Activated CD8-positive, alpha-beta T cell treated with anti-CD3 and anti-CD28 coated beads for 36 hours (primary cell): ENCODE measurements at regions not wholly inside any gene's neighbourhood (a gene's known extent, or its start where the extent isn't known, plus 50 kb on each side); places are given as distances from the start of the nearest gene placed in this dataset.

Experiments used
- ATAC-seq: fragments of 200-7000 bp; cut with Tn5 transposase; one replicate; pipeline ENCODE4 v1.10.0; 2021; ENCODE audit warnings: mild to moderate bottlenecking, moderate library complexity
- CTCF ChIA-PET: fragments of 350-600 bp; sonication (Branson Sonifier 250); formaldehyde crosslinking; loops from one replicate; lab custom pipeline; 2021; ENCODE audit warnings: antibody characterized with exemption; lab: Charles Lee
- POLR2A ChIA-PET: fragments of 350-600 bp; sonication (Branson Sonifier 250); formaldehyde crosslinking; loops from one replicate; lab custom pipeline; 2021; ENCODE audit warnings: antibody characterized with exemption; lab: Charles Lee
- DNase-seq: peaks from one replicate; pipeline ENCODE4 v3.0.0-alpha.2; 2020
- H3K27ac Mint-ChIP-seq: one replicate; pipeline ENCODE4 v1.8.0; 2021; ENCODE audit warnings: mild to moderate bottlenecking, mixed read lengths
- H3K27me3 Mint-ChIP-seq: one replicate; pipeline ENCODE4 v1.8.0; 2021; ENCODE audit warnings: mixed read lengths
- H3K36me3 Mint-ChIP-seq: one replicate; pipeline ENCODE4 v1.8.0; 2021; ENCODE audit warnings: low read depth, mixed read lengths
- H3K4me1 Mint-ChIP-seq: one replicate; pipeline ENCODE4 v1.8.0; 2021; ENCODE audit warnings: low read depth, mixed read lengths
- H3K4me3 Mint-ChIP-seq: one replicate; pipeline ENCODE4 v1.8.0; 2021; ENCODE audit warnings: mild to moderate bottlenecking, moderate library complexity, mixed read lengths
- H3K9me3 Mint-ChIP-seq: one replicate; pipeline ENCODE4 v1.8.0; 2021; ENCODE audit warnings: mixed read lengths
- intact Hi-C: fragments of 100-400 bp; cut with micrococcal nuclease; formaldehyde crosslinking; loops from one replicate; pipeline ENCODE4 v1.10.0; 2022
- TF ChIP-seq, protein P1 (sequence below): fragments of 200-600 bp; IDR thresholded peaks from one replicate; pipeline ENCODE4 v1.8.0; 2022; ENCODE audit warnings: antibody characterized with exemption, mild to moderate bottlenecking

DNA sequence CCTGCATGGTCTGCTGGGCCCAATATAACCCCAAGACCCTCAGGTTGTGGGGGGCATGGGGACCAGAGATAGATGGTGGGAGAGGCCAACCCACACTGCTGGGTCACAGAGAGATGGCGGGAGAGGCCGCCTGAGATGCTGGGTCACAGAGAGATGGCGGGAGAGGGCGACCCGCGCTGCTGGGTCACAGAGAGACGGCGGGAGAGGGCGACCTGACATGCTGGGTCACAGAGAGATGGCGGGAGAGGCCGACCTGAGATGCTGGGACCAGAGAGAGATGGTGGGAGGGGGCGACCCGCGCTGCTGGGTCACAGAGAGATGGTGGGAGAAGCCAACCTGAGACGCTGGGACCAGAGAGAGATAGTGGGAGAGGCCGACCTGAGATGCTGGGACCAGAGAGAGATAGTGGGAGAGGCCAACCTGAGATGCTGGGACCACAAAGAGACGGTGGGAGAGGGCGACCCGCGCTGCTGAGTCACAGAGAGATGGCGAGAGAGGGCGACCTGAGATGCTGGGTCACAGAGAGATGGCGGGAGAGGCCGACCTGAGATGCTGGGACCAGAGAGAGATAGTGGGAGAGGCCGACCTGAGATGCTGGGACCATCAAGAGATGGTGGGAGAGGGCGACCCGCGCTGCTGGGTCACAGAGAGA, 133.2 kb downstream of the DLL1 start:
- ChIA-PET CTCF (no interaction called here), POLR2A (no interaction called here)
- DNase-seq (no peak), ATAC-seq (no peak)
- TF ChIP-seq, protein P1, sequence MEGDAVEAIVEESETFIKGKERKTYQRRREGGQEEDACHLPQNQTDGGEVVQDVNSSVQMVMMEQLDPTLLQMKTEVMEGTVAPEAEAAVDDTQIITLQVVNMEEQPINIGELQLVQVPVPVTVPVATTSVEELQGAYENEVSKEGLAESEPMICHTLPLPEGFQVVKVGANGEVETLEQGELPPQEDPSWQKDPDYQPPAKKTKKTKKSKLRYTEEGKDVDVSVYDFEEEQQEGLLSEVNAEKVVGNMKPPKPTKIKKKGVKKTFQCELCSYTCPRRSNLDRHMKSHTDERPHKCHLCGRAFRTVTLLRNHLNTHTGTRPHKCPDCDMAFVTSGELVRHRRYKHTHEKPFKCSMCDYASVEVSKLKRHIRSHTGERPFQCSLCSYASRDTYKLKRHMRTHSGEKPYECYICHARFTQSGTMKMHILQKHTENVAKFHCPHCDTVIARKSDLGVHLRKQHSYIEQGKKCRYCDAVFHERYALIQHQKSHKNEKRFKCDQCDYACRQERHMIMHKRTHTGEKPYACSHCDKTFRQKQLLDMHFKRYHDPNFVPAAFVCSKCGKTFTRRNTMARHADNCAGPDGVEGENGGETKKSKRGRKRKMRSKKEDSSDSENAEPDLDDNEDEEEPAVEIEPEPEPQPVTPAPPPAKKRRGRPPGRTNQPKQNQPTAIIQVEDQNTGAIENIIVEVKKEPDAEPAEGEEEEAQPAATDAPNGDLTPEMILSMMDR: no peak
- Mint-ChIP-seq H3K4me3 (no peak overlapping the region), H3K4me1 (peaks cover 6% of the 10 kb centered on the region), H3K27me3 (no peaks in the 10 kb centered on the region), H3K36me3 (no peaks in the 10 kb centered on the region), H3K9me3 (no peaks in the 10 kb centered on the region), H3K27ac (no peak overlapping the region)
- intact Hi-C loops: no loop called here

DNA sequence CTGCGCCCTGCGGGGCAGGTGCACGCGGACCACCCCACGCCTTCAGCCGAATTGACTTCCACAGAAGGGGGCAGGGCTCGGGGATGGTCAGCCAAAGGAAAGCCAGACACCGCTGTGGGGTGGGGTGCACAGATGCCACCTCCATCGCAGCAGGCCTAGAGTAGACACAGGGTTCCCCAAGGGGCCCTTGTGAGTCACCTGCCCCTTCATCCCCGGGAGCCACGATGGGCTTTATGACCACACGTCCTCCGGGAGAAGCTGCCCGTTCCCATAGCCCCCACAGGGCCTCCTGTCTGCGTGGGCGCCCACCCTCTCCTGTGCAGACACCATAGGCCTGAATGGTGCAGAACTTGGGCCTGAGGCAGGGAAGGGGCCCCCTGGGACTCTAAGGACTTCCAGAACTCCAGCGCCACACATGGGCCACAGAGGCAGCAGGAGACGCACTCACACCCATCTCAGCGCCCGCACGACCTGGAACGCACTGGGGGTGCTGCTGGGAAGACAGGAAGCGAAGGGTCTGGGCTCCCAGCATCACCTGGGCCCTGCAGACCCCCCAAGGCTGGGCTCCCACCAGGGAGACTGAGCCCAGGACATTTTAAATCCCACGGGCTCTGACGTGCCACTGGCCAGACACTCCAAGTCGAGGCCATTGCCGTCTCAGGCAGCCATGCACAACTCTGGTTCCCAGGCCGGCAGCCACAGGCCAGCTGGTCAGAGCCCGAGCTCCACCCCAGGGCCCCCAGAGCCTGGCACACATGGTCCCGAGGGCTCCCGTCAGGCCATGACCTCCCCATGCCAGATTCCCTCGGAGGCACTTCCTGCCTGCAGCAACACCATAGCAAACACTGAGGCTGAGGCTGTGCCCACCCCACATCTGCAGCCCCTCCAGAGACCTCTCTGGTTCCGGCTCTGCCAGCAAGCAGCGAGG, 134.2 kb downstream of the DLL1 start:
- Mint-ChIP-seq H3K4me1 (peaks cover 12% of the 10 kb centered on the region), H3K36me3 (no peaks in the 10 kb centered on the region), H3K27me3 (peaks cover 4% of the 10 kb centered on the region), H3K4me3 (no peak overlapping the region), H3K9me3 (no peaks in the 10 kb centered on the region), H3K27ac (no peak overlapping the region)
- intact Hi-C loops: no loop called here
- TF ChIP-seq, protein P1: no peak
- DNase-seq (no peak), ATAC-seq (no peak)
- POLR2A ChIA-PET: no interaction called here
- CTCF ChIA-PET: interaction anchor here (1.0 kb wide), 1 partner anchor 47 kb away, joined by 3 read pairs; no protein-coding TSS in a partner anchor

DNA sequence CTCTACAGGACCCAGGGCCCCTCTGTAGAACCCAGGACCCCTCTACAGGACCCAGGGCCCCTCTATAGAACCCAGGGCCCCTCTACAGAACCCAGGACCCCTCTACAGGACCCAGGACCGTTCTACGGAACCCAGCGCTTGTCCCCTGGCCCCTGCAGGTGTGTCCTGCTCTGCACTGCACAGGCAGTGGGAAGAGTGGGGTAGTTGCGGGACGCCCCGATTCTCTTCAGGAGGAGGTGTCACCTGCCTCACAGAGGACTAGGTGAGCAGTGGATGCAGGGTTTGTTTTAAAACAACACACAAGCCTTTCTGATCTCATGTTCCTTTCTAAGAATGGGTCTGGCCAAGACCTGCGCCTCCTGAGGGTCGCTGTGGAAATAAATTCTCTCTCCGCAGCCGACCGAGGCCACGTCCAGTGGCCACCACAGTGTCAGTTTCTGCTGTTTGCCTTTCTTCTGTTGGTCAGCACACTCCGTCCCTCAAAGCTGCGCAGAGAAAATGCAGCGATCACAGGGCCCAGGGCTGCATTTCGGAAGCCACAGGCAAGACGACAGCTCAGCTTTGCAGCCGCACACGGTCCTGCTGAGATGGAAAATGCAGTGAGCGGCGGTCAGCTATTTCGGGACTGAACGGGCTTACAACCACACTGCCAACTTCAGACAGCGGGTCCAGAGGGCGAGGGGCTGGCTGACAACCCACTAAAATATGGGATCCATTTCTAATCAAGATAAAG, 135.2 kb downstream of the DLL1 start:
- Mint-ChIP-seq H3K9me3 (no peaks in the 10 kb centered on the region), H3K4me1 (peaks cover 12% of the 10 kb centered on the region), H3K36me3 (no peaks in the 10 kb centered on the region), H3K27ac (no peak overlapping the region), H3K4me3 (no peak overlapping the region), H3K27me3 (peaks cover 6% of the 10 kb centered on the region)
- DNase-seq (no peak), ATAC-seq (no peak)
- intact Hi-C loops: no loop called here
- ChIA-PET POLR2A (no interaction called here), CTCF (interaction anchor here (1.0 kb wide), 1 partner anchor 46 kb away, joined by 3 read pairs; no protein-coding TSS in a partner anchor)
- TF ChIP-seq, protein P1: no peak

DNA sequence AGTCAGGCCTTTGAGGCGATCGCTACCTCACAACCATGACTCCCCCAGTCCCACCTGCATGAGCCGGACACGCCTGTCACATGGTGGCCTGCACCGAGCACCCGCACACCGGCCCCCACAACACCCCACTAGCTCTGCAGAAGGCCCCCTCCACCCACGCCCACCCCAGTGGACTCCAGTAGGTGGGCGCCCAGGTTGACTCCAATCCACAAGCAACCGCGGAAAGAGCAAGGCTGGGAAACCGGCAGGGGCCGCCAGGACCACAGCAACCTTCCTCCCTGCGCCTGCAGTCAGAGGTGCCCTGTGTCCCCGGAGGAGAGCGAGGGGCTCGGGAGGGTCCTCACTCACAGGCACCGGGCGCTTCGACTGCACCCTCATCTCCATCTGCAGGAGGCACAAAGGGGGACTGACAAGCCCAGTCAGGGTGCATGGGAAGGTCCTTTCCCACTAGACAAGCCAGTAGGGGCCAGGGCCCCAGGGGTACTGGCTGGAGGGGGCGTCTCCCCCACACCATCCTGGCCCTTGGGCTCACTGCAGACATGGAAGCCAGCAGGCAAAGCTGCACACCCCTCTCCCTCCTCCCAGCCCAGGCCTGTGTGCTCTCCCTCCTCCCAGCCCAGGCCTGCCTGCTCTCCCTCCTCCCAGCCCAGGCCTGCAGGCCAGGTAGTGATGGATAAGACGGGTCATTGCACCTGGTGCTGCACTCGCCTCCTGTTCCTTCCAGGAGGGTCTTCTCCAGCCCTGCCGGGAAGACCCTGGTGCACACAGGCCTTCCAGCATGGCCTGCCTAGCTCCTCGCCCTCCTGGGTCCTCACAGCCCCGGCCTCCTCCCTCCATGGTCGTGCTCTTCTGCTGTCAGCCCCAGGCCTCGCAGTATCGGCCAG, 137.2 kb downstream of the DLL1 start:
- Mint-ChIP-seq H3K4me1 (peaks cover 25% of the 10 kb centered on the region), H3K9me3 (no peaks in the 10 kb centered on the region), H3K36me3 (no peaks in the 10 kb centered on the region), H3K27ac (no peak overlapping the region), H3K4me3 (no peak overlapping the region), H3K27me3 (peaks cover 7% of the 10 kb centered on the region)
- TF ChIP-seq, protein P1: no peak
- no peak for DNase-seq
- ChIA-PET CTCF (no interaction called here), POLR2A (no interaction called here)
- ATAC-seq: no peak
- intact Hi-C loops: no loop called here
